ENCODE measurements at regions not wholly inside any gene's neighbourhood (a gene's known extent, or its start where the extent isn't known, plus 50 kb on each side); places are given as distances from the start of the nearest gene placed in this dataset.

GRCh38 chr17:51524524-51524923, 264.2 kb downstream of the UTP18 start:
- peaks cover 16% of the 10 kb centered on the region for H3K27me3 ChIP-seq (ENCODE audit: low read depth, low read length)
- H3K4me1 ChIP-seq (ENCODE audit: low read length), result no peaks in the 10 kb centered on the region
- H3K79me2 ChIP-seq (ENCODE audit: low read length), result no peaks in the 10 kb centered on the region
- H3K27ac ChIP-seq (ENCODE audit: low read length), result no peak overlapping the region
- H3K9me3 ChIP-seq (ENCODE audit: insufficient read depth, low read length), result no peaks in the 10 kb centered on the region
- H3K4me2 ChIP-seq (ENCODE audit: low read length), result no peak overlapping the region
- TF ChIP-seq EZH2phosphoT487 (IDR thresholded peaks at IDR 0.05; ENCODE audit: low read depth) (no peak), CTCF (IDR thresholded peaks at IDR 0.05; ENCODE audit: low read depth, low read length) (no peak)
- H3K4me3 ChIP-seq (ENCODE audit: low read length), result no peak overlapping the region
- H3K9ac ChIP-seq (ENCODE audit: low read length), result no peak overlapping the region
- H4K20me1 ChIP-seq (ENCODE audit: insufficient read depth, low read length), result no peaks in the 10 kb centered on the region
- no peak overlapping the region for H2AFZ ChIP-seq (ENCODE audit: low read depth, low read length)
- H3K36me3 ChIP-seq (replicated peaks; ENCODE audit: low read depth, low read length), result no peaks in the 10 kb centered on the region

GRCh38 chr17:51526507-51526906, 266.2 kb downstream of the UTP18 start:
- no peak for TF ChIP-seq EZH2phosphoT487 (IDR thresholded peaks at IDR 0.05; ENCODE audit: low read depth)
- no peak for TF ChIP-seq CTCF (IDR thresholded peaks at IDR 0.05; ENCODE audit: low read depth, low read length)
- H2AFZ ChIP-seq (ENCODE audit: low read depth, low read length), result no peak overlapping the region
- peaks cover 12% of the 10 kb centered on the region for H3K27me3 ChIP-seq (ENCODE audit: low read depth, low read length)
- H3K4me2 ChIP-seq (ENCODE audit: low read length), result no peak overlapping the region
- no peak overlapping the region for H3K27ac ChIP-seq (ENCODE audit: low read length)
- H3K9me3 ChIP-seq (ENCODE audit: insufficient read depth, low read length), result no peaks in the 10 kb centered on the region
- no peaks in the 10 kb centered on the region for H3K79me2 ChIP-seq (ENCODE audit: low read length)
- H3K4me1 ChIP-seq (ENCODE audit: low read length), result no peaks in the 10 kb centered on the region
- no peak overlapping the region for H3K4me3 ChIP-seq (ENCODE audit: low read length)
- no peak overlapping the region for H3K9ac ChIP-seq (ENCODE audit: low read length)
- no peaks in the 10 kb centered on the region for H3K36me3 ChIP-seq (replicated peaks; ENCODE audit: low read depth, low read length)
- no peaks in the 10 kb centered on the region for H4K20me1 ChIP-seq (ENCODE audit: insufficient read depth, low read length)

GRCh38 chr17:51527225-51527982, 267.1 kb downstream of the UTP18 start:
- H3K27ac ChIP-seq (ENCODE audit: low read length), result no peak overlapping the region
- no peaks in the 10 kb centered on the region for H3K4me1 ChIP-seq (ENCODE audit: low read length)
- H3K9me3 ChIP-seq (ENCODE audit: insufficient read depth, low read length), result no peaks in the 10 kb centered on the region
- H2AFZ ChIP-seq (ENCODE audit: low read depth, low read length), result no peak overlapping the region
- no peak overlapping the region for H3K4me2 ChIP-seq (ENCODE audit: low read length)
- H3K27me3 ChIP-seq (ENCODE audit: low read depth, low read length), result peaks cover 12% of the 10 kb centered on the region
- H4K20me1 ChIP-seq (ENCODE audit: insufficient read depth, low read length), result no peaks in the 10 kb centered on the region
- no peak overlapping the region for H3K4me3 ChIP-seq (ENCODE audit: low read length)
- no peaks in the 10 kb centered on the region for H3K79me2 ChIP-seq (ENCODE audit: low read length)
- no peaks in the 10 kb centered on the region for H3K36me3 ChIP-seq (replicated peaks; ENCODE audit: low read depth, low read length)
- no peak overlapping the region for H3K9ac ChIP-seq (ENCODE audit: low read length)
- TF ChIP-seq CTCF (IDR thresholded peaks at IDR 0.05; ENCODE audit: low read depth, low read length), result no peak
- TF ChIP-seq EZH2phosphoT487 (IDR thresholded peaks at IDR 0.05; ENCODE audit: low read depth), result no peak

- no peaks in the 10 kb centered on the region for H3K79me2 ChIP-seq (ENCODE audit: low read length)
Measured at GRCh38 chr17:51528111-51528510, 267.8 kb downstream of the UTP18 start.

More at GRCh38 chr17:51528111-51528510, 267.8 kb downstream of the UTP18 start:
- Histone ChIP-seq H3K27me3 (ENCODE audit: low read depth, low read length) (peaks cover 12% of the 10 kb centered on the region), H3K4me1 (ENCODE audit: low read length) (no peaks in the 10 kb centered on the region), H3K4me3 (ENCODE audit: low read length) (no peak overlapping the region), H3K27ac (ENCODE audit: low read length) (no peak overlapping the region), H3K9me3 (ENCODE audit: insufficient read depth, low read length) (no peaks in the 10 kb centered on the region), H4K20me1 (ENCODE audit: insufficient read depth, low read length) (no peaks in the 10 kb centered on the region), H3K4me2 (ENCODE audit: low read length) (no peak overlapping the region), H3K36me3 (replicated peaks; ENCODE audit: low read depth, low read length) (no peaks in the 10 kb centered on the region), H3K9ac (ENCODE audit: low read length) (no peak overlapping the region), H2AFZ (ENCODE audit: low read depth, low read length) (no peak overlapping the region)
- TF ChIP-seq EZH2phosphoT487 (IDR thresholded peaks at IDR 0.05; ENCODE audit: low read depth) (no peak), CTCF (IDR thresholded peaks at IDR 0.05; ENCODE audit: low read depth, low read length) (no peak)
